NCI-H146 (cell line): ENCODE measurements at regions not wholly inside any gene's neighbourhood (a gene's known extent, or its start where the extent isn't known, plus 50 kb on each side); places are given as distances from the start of the nearest gene placed in this dataset.
"Not testable (repeated sequence)": the region's sequence is repeated elsewhere in the genome, so short reads cannot be mapped to it uniquely, and the experiment has no call there.

Experiments used
- DNase-seq: peaks from one replicate; lab custom pipeline; 2025; lab: John Stamatoyannopoulos, UW

DNA sequence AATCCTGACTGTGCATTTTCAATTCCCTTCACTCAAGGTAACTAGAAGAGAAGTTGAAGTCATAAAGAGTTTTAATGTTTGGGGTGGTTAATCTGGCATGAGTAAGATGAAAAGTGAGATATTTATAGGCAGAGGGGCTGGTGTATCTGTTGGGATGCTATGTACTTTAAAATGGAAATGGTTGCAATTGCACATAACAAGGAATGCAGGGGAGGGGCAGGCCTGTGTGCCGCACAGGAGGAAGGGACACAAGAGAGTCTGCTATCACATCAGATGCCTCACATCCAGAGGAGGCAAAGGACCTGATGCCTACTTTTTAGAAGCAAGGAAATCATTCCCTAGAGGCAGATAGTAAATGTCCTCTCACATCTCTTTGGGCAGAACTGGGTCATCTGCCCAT, 55.5 kb upstream of the OSMR start:
- DNase-seq: no peak

DNA sequence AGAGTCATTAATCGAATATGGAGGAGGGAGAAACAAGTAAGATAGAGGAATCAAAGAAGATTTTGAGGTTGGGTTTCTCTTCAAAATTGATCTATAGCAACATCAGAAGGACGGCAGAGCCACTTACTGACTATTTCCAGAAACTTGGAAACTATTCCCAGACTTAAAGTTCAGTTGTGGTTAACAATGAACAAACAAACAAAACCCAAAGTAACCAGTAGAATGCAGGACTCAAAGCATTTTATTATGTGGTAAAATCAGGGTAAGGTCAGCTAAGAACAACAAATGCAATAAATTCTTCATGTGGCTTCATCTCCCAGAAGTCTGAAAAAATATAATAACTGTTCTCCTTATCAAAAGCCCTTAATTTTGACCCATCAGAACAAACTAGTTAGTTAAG, 54.9 kb upstream of the OSMR start:
- DNase-seq: no peak

DNA sequence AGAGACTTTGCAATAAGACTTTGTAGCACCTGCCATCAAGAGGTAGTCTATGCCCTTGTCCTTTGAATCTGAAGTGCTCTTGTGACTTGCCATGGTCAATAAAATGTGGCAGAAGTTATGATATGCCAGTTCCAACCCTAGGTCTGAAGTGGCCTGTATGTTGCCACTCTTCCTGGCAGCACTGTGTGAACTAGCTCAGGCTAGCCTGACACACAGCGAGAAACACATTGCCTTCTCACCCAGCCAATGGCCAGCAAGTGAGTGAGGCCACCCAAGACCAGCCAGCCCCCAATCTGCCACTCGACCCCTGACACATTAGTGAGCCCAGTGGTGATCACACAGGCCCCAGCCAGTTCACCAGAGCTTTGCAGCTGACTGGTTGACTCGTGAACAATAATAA, 52.7 kb upstream of the OSMR start:
- no peak for DNase-seq

DNA sequence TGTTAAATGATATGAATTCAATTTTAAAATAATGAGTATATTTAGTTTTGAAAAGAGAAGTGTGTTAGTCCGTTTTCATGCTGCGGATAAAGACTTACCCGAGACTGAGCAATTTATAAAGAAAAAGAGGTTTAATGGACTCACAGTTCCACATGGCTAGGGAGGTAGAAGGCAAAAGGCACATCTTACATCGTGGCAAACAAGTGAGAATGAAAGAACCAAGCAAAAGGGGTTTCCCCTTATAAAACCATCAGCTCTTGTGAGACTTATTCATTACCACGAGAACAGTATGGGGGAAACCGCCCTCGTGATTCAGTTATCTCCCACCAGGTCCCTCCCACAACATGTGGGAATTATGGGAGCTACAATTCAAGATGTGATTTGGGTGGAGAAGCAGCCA, 51.8 kb upstream of the OSMR start:
- DNase-seq: not testable (repeated sequence)

DNA sequence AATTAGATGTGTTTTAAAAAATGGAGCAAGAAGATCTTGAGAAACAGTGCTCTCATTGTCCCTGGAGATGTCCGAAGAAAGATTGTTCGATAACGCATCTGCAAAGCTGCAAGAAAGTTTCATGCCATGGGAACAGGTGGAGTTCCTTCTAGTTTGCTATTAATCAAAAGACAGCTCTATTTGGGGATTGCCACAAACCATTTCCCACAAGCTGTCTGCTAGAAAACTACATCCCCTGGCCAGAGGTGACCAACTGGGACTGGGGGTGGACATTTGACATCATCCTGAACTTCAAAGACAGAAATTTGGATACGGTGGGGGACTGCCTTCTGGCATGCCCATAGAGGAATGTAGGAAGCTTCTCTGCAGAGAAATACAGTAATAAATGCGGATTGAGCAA, 50.8 kb upstream of the OSMR start:
- no peak for DNase-seq

DNA sequence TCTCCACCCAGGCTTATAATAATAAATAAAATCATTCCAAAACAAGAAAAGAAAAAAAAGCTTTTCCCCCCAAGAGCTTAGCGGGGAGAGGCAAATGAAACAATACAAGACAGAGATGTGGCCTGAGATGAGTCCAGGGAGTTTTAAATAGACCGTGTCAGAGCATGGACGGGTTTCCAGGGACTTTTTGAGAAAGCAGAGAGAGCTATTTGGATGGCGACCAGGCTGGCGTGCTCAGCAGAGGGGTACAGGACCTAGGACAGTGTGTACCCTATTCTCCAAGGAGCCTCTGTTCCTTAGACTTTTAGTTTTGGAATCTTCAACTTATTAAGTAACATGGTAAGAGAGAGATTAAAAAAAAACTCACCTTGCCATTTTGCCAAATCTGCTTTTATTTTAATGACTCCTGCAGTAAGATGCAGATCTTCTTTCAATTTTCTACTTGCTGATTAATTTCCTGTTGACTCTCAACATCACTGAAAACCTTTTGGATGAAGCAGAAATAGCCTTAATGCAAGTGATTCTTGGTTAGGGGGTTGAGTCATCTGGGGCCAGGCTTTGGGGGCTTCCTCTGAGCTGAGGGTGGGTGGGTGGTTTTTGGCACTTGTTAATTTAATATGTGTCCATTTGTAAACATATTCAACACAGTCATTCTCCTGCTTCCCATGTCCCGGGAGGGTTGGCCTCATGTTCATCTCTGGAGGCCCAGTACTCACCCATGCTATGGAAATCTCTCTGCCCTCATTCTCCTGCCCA, 49.6 kb upstream of the OSMR start:
- DNase-seq: no peak
